PC-9 (cell line): ENCODE measurements at regions not wholly inside any gene's neighbourhood (a gene's known extent, or its start where the extent isn't known, plus 50 kb on each side); places are given as distances from the start of the nearest gene placed in this dataset.

Experiments
- CTCF ChIP-seq: fragments of 200-600 bp; sonication (generic); conservative IDR thresholded peaks from 2 replicates; pipeline ENCODE4 v1.6.1; 2017; ENCODE audit warnings: mixed run types, antibody characterized with exemption, mild to moderate bottlenecking, moderate library complexity
- EZH2 ChIP-seq: fragments of 200-600 bp; sonication (generic); IDR thresholded peaks from 2 replicates; pipeline ENCODE4 v1.8.0; 2017; ENCODE audit warnings: antibody characterized with exemption, low read depth

- TF ChIP-seq CTCF (no peak), EZH2 (no peak)
Observed at GRCh38 chr2:134777593-134777992, 58.8 kb upstream of the TMEM163 start.
